H9 (cell line): ENCODE measurements at regions not wholly inside any gene's neighbourhood (a gene's known extent, or its start where the extent isn't known, plus 50 kb on each side); places are given as distances from the start of the nearest gene placed in this dataset.

ENCODE experiments used
- DNase-seq: peaks from one replicate; pipeline ENCODE4 v3.0.0-alpha.2; 2017
- H2AFZ ChIP-seq: one replicate; pipeline ENCODE4 v1.6.1; 2013; ENCODE audit warnings: mild to moderate bottlenecking, low read length, control low read depth, moderate library complexity
- H2AK5ac ChIP-seq: 2 replicates; pipeline ENCODE4 v1.6.1; 2013; ENCODE audit warnings: low read length, control low read depth, mixed read lengths; ENCODE audit not compliant: insufficient read length
- H2BK120ac ChIP-seq: one replicate; pipeline ENCODE4 v1.6.1; 2013; ENCODE audit warnings: low read depth, mild to moderate bottlenecking, low read length, control low read depth, inconsistent platforms; ENCODE audit not compliant: poor library complexity, severe bottlenecking
- H2BK12ac ChIP-seq: 2 replicates; pipeline ENCODE4 v1.6.1; 2013; ENCODE audit warnings: low read length, control low read depth, mixed read lengths, low read depth; ENCODE audit not compliant: insufficient read length
- H2BK15ac ChIP-seq: 2 replicates; pipeline ENCODE4 v1.6.1; 2013; ENCODE audit warnings: low read depth, low read length, control low read depth
- H2BK20ac ChIP-seq: one replicate; pipeline ENCODE4 v1.6.1; 2013; ENCODE audit warnings: low read depth, mild to moderate bottlenecking, low read length, control low read depth, inconsistent platforms; ENCODE audit not compliant: poor library complexity, severe bottlenecking
- H2BK5ac ChIP-seq: 2 replicates; pipeline ENCODE4 v1.6.1; 2013; ENCODE audit warnings: low read length, control low read depth, mixed read lengths; ENCODE audit not compliant: insufficient read length
- H3K14ac ChIP-seq: 2 replicates; pipeline ENCODE4 v1.6.1; 2013; ENCODE audit warnings: low read length, control low read depth; ENCODE audit not compliant: insufficient read depth
- H3K18ac ChIP-seq: 2 replicates; pipeline ENCODE4 v1.6.1; 2013; ENCODE audit warnings: low read depth, mild to moderate bottlenecking, mixed read lengths, low read length, control low read depth; ENCODE audit not compliant: insufficient read length
- H3K23ac ChIP-seq: 2 replicates; pipeline ENCODE4 v1.6.1; 2013; ENCODE audit warnings: low read length, control low read depth, mixed read lengths, low read depth; ENCODE audit not compliant: insufficient read length
- H3K23me2 ChIP-seq: 2 replicates; pipeline ENCODE4 v1.6.1; 2013; ENCODE audit warnings: low read depth, mild to moderate bottlenecking, mixed read lengths, low read length, control low read depth; ENCODE audit not compliant: insufficient read length, poor library complexity, severe bottlenecking
- H3K27ac ChIP-seq: 2 replicates; pipeline ENCODE4 v1.5.1; 2013; ENCODE audit warnings: low read length, control low read depth, mixed read lengths, low read depth; ENCODE audit not compliant: insufficient read length
- H3K27me3 ChIP-seq: 2 replicates; pipeline ENCODE4 v1.6.1; 2013; ENCODE audit warnings: low read length, control low read depth, inconsistent platforms; ENCODE audit not compliant: insufficient read depth
- H3K4ac ChIP-seq: 2 replicates; pipeline ENCODE4 v1.6.1; 2013; ENCODE audit warnings: low read depth, mild to moderate bottlenecking, control low read depth, inconsistent platforms, low read length, moderate library complexity
- H3K4me1 ChIP-seq: 2 replicates; pipeline ENCODE4 v1.6.1; 2013; ENCODE audit warnings: low read length, control low read depth, inconsistent platforms; ENCODE audit not compliant: insufficient read depth
- H3K4me2 ChIP-seq: 2 replicates; pipeline ENCODE4 v1.6.1; 2013; ENCODE audit warnings: low read length, control low read depth, mixed read lengths; ENCODE audit not compliant: insufficient read length, insufficient read depth
- H3K56ac ChIP-seq: 2 replicates; pipeline ENCODE4 v1.6.1; 2013; ENCODE audit warnings: low read depth, mild to moderate bottlenecking, mixed read lengths, low read length, control low read depth; ENCODE audit not compliant: insufficient read length
- H3K79me1 ChIP-seq: 2 replicates; pipeline ENCODE4 v1.6.1; 2013; ENCODE audit warnings: low read depth, mild to moderate bottlenecking, moderate library complexity, low read length, control low read depth, inconsistent platforms; ENCODE audit not compliant: insufficient read depth, poor library complexity, severe bottlenecking
- H3K79me2 ChIP-seq: 2 replicates; pipeline ENCODE4 v1.6.1; 2013; ENCODE audit warnings: low read length, control low read depth, inconsistent platforms; ENCODE audit not compliant: insufficient read depth
- H3K9ac ChIP-seq: 2 replicates; pipeline ENCODE4 v1.6.1; 2013; ENCODE audit warnings: low read length, control low read depth, mixed read lengths; ENCODE audit not compliant: insufficient read length; ENCODE audit errors: extremely low read depth
- H3K9me3 ChIP-seq: one replicate; pipeline ENCODE4 v1.6.1; 2013; ENCODE audit warnings: low read depth, low read length, inconsistent platforms; ENCODE audit not compliant: control insufficient read depth
- H3T11ph ChIP-seq: one replicate; pipeline ENCODE4 v1.6.1; 2013; ENCODE audit warnings: mild to moderate bottlenecking, low read length, control low read depth, inconsistent platforms
- H4K20me1 ChIP-seq: one replicate; pipeline ENCODE4 v1.6.1; 2013; ENCODE audit not compliant: control insufficient read depth, insufficient read length, insufficient read depth
- H4K5ac ChIP-seq: 2 replicates; pipeline ENCODE4 v1.6.1; 2013; ENCODE audit warnings: low read depth, mild to moderate bottlenecking, mixed read lengths, low read length, control low read depth; ENCODE audit not compliant: insufficient read length
- H4K8ac ChIP-seq: replicated peaks from 2 replicates; pipeline ENCODE4 v1.6.1; 2013; ENCODE audit warnings: low read length, control low read depth, mixed read lengths, low read depth; ENCODE audit not compliant: insufficient read length
- H4K91ac ChIP-seq: 2 replicates; pipeline ENCODE4 v1.6.1; 2013; ENCODE audit warnings: low read depth, mild to moderate bottlenecking, moderate library complexity, mixed read lengths, low read length, control low read depth; ENCODE audit not compliant: insufficient read length
- H3K27ac Mint-ChIP-seq, 3 experiments: 2 replicates in 2 of 3; 3 replicates in 1 of 3; pipeline ENCODE4 v1.8.0; 2020 to 2021; ENCODE audit warnings: mixed read lengths in 3 of 3, mild to moderate bottlenecking in 1 of 3, moderate library complexity in 1 of 3
- H3K27me3 Mint-ChIP-seq: 2 replicates; pipeline ENCODE4 v1.8.0; 2021; ENCODE audit warnings: low read depth, mild to moderate bottlenecking, moderate library complexity, mixed read lengths
- H3K36me3 Mint-ChIP-seq, 3 experiments: 2 replicates in 2 of 3; 3 replicates in 1 of 3; pipeline ENCODE4 v1.8.0; 2020 to 2021; ENCODE audit warnings: low read depth in 3 of 3, mixed read lengths in 3 of 3; ENCODE audit not compliant: insufficient read depth in 1 of 3
- H3K4me1 Mint-ChIP-seq, 2 experiments: 2 replicates each; pipeline ENCODE4 v1.8.0; 2020; ENCODE audit warnings: mixed read lengths in 2 of 2
- H3K4me3 Mint-ChIP-seq, 2 experiments: 2 replicates in 1 of 2; 3 replicates in 1 of 2; pipeline ENCODE4 v1.8.0; 2020 to 2021; ENCODE audit warnings: mild to moderate bottlenecking in 2 of 2, mixed read lengths in 2 of 2, moderate library complexity in 1 of 2
- H3K9me3 Mint-ChIP-seq, 2 experiments: 2 replicates in 1 of 2; 3 replicates in 1 of 2; pipeline ENCODE4 v1.8.0; 2020; ENCODE audit warnings: mild to moderate bottlenecking in 2 of 2, mixed read lengths in 2 of 2, moderate library complexity in 1 of 2
- CTCF ChIP-seq: fragments of 200-600 bp; sonication (generic); conservative IDR thresholded peaks from 3 replicates; pipeline ENCODE4 v1.8.0; 2021; ENCODE audit warnings: antibody characterized with exemption, mild to moderate bottlenecking
- WGBS: extraction: QIAGEN DNeasy Blood & Tissue Kit; methylation state at CpG from one replicate; pipeline ENCODE4 v1.1.7; 2013; ENCODE audit warnings: missing lambda C conversion rate, low lambda C conversion rate, mixed read lengths; ENCODE audit not compliant: insufficient read length; ENCODE audit errors: extremely low coverage; 5-methylcytosine and 5-hydroxymethylcytosine counted together

- Mint-ChIP-seq H3K4me1 (peaks cover 5 to 9% of the 10 kb centered on the region in 2 experiments; a peak in 3 of 4 replicates), H3K27ac (no peak overlapping the region), H3K4me3 (no peak overlapping the region), H3K36me3 (no peaks in the 10 kb centered on the region), H3K27me3 (peaks cover 1% of the 10 kb centered on the region; the same call in 1 of the 2 replicates), H3K9me3 (no peaks in the 10 kb centered on the region)
- Histone ChIP-seq H4K91ac (no peak overlapping the region), H3K14ac (no peak overlapping the region), H3K9me3 (no peaks in the 10 kb centered on the region), H2AFZ (no peak overlapping the region), H3K4me1 (no peaks in the 10 kb centered on the region), H4K5ac (no peak overlapping the region), H2BK12ac (no peak overlapping the region), H3K27ac (no peak overlapping the region), H3K27me3 (no peaks in the 10 kb centered on the region), H3K56ac (no peak overlapping the region), H2AK5ac (no peak overlapping the region), H3K79me2 (no peaks in the 10 kb centered on the region), H3K4me2 (no peak overlapping the region), H3K23ac (no peak overlapping the region), H4K8ac (no peak overlapping the region), H3K9ac (no peak overlapping the region), H2BK120ac (no peak overlapping the region), H3T11ph (no peak overlapping the region), H4K20me1 (no peaks in the 10 kb centered on the region), H3K23me2 (no peaks in the 10 kb centered on the region), H3K18ac (no peak overlapping the region), H3K79me1 (no peaks in the 10 kb centered on the region), H2BK20ac (no peak overlapping the region), H2BK15ac (no peak overlapping the region), H2BK5ac (no peak overlapping the region), H3K4ac (no peak overlapping the region)
- no peak for DNase-seq
- WGBS: no CpG with 5 or more reads among the region's 2 CpGs
- no peak for TF ChIP-seq CTCF
Measured at GRCh38 chr4:26223155-26223554, 97.7 kb upstream of the RBPJ start.
